C4-2B (cell line): ENCODE measurements at regions not wholly inside any gene's neighbourhood (a gene's known extent, or its start where the extent isn't known, plus 50 kb on each side); places are given as distances from the start of the nearest gene placed in this dataset.

Experiments used
- CTCF ChIP-seq: fragments of 450-650 bp; conservative IDR thresholded peaks from 2 replicates; pipeline ENCODE4 v1.5.1; 2017; ENCODE audit warnings: mild to moderate bottlenecking
- ZFX ChIP-seq: fragments of 450-650 bp; IDR thresholded peaks from 2 replicates; pipeline ENCODE4 v1.6.1; 2017

GRCh38 chr10:20995123-20995987 is 98.2 kb upstream of the NEBL start:
- TF ChIP-seq CTCF: no peak
- no peak for TF ChIP-seq ZFX
